Panc1 (cell line): ENCODE measurements at regions not wholly inside any gene's neighbourhood (a gene's known extent, or its start where the extent isn't known, plus 50 kb on each side); places are given as distances from the start of the nearest gene placed in this dataset.

ENCODE experiments used
- ATAC-seq: fragments of 200-7000 bp; cut with Tn5 transposase; 2 replicates; pipeline ENCODE4 v1.9.1; 2020; ENCODE audit warnings: mild to moderate bottlenecking, moderate library complexity
- BruUV-seq: library from RNA; stranded (reverse); fragments of 400-500 nt; replicated peaks from 2 replicates; lab custom pipeline; 2021; lab: Mats Ljungman, UMichigan
- CTCF ChIA-PET: fragments of 300-600 bp; sonication (Branson Sonifier 250); formaldehyde crosslinking; loops from one replicate; lab custom pipeline; 2022; ENCODE audit warnings: antibody characterized with exemption; lab: Charles Lee
- POLR2A ChIA-PET: fragments of 300-600 bp; sonication (Branson Sonifier 250); formaldehyde crosslinking; loops from one replicate; lab custom pipeline; 2022; ENCODE audit warnings: antibody characterized with exemption; lab: Charles Lee
- DNase-seq: peaks from one replicate; pipeline ENCODE4 v3.0.0-alpha.2; 2010; ENCODE audit warnings: low read depth, low spot score
- H3K27ac ChIP-seq: 2 replicates; pipeline ENCODE4 v1.5.1; 2011; ENCODE audit warnings: mild to moderate bottlenecking, low read length, inconsistent platforms
- H3K27me3 ChIP-seq: fragments of 200-500 bp; sonication (Bioruptor generic); 2 replicates; pipeline ENCODE4 v1.6.0; 2014; ENCODE audit warnings: low read length, inconsistent platforms; ENCODE audit not compliant: control insufficient read depth, insufficient read depth
- H3K36me3 ChIP-seq: fragments of 200-500 bp; sonication (Bioruptor generic); 2 replicates; pipeline ENCODE4 v1.5.1; 2014; ENCODE audit warnings: inconsistent platforms, mild to moderate bottlenecking, low read length, moderate library complexity; ENCODE audit not compliant: control insufficient read depth, insufficient read depth
- H3K4me1 ChIP-seq: 2 replicates; pipeline ENCODE4 v1.5.1; 2011; ENCODE audit warnings: inconsistent platforms, mild to moderate bottlenecking, low read length, moderate library complexity; ENCODE audit not compliant: control insufficient read depth, insufficient read depth
- H3K4me3 ChIP-seq, 2 experiments: 2 replicates each; pipeline ENCODE4 v1.5.1; 2011 to 2012; ENCODE audit warnings: low read depth in 2 of 2, low read length in 2 of 2, mild to moderate bottlenecking in 2 of 2, inconsistent platforms in 1 of 2, moderate library complexity in 1 of 2
- H3K9me3 ChIP-seq: fragments of 200-500 bp; sonication (Bioruptor generic); 2 replicates; pipeline ENCODE4 v1.5.1; 2014; ENCODE audit warnings: low read depth, mild to moderate bottlenecking, inconsistent platforms, low read length, moderate library complexity; ENCODE audit not compliant: control insufficient read depth, insufficient read depth
- POLR2AphosphoS5 ChIP-seq: IDR thresholded peaks from 2 replicates; pipeline ENCODE4 v1.6.1; 2012; ENCODE audit warnings: mild to moderate bottlenecking, low read depth, low read length, moderate library complexity
- SIN3A ChIP-seq: IDR thresholded peaks from 2 replicates; pipeline ENCODE4 v1.6.1; 2012; ENCODE audit warnings: low read depth, mild to moderate bottlenecking, low read length, moderate library complexity, borderline replicate concordance; ENCODE audit not compliant: insufficient read depth
- TCF7L2 ChIP-seq: IDR thresholded peaks from 2 replicates; pipeline ENCODE4 v1.6.1; 2011; ENCODE audit warnings: mild to moderate bottlenecking, low read depth, low read length, inconsistent platforms
- in situ Hi-C: cut with HindIII; loops from 2 replicates; pipeline ENCODE4 v1.10.0; 2016; ENCODE audit warnings: low sequenced_read_pairs, low pct_unique_long_range_greater_than_20kb
- intact Hi-C: fragments of 100-400 bp; cut with micrococcal nuclease; formaldehyde crosslinking; loops from one replicate; pipeline ENCODE4 v1.10.0; 2022; ENCODE audit not compliant: unreplicated experiment
- TF ChIP-seq, protein P1 (sequence below): fragments of 450-650 bp; IDR thresholded peaks from 2 replicates; pipeline ENCODE4 v1.5.1; 2017; ENCODE audit warnings: mild to moderate bottlenecking
- TF ChIP-seq, protein P2 (sequence below), 2 experiments: IDR thresholded peaks; 2 replicates each; pipeline ENCODE4 v1.6.1; 2011 to 2012; ENCODE audit warnings: low read depth in 2 of 2, control low read depth in 1 of 2, low read length in 1 of 2, mild to moderate bottlenecking in 1 of 2, moderate library complexity in 1 of 2; ENCODE audit not compliant: insufficient read depth in 1 of 2

DNA sequence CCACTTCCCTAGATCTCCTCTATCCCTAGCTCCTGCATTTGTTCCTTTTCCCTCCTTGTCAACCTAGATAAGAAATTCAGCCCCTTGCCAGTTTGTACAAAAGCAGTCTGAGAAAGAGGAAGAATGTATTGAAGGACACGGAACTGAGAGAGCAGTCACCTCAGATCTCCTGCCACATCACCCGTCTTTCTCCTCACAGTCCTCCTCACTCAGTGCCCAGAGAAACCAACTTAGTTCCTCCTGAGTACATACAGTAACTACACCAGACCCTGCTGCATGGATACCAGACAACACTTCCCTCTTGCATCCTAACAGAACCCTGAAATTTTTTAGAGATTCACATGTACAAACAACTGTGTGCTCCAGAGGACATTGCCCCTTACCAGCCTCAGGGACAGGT lies 563.6 kb upstream of the ADAMTS9 start:
- H3K27me3 ChIP-seq: no peaks in the 10 kb centered on the region

DNA sequence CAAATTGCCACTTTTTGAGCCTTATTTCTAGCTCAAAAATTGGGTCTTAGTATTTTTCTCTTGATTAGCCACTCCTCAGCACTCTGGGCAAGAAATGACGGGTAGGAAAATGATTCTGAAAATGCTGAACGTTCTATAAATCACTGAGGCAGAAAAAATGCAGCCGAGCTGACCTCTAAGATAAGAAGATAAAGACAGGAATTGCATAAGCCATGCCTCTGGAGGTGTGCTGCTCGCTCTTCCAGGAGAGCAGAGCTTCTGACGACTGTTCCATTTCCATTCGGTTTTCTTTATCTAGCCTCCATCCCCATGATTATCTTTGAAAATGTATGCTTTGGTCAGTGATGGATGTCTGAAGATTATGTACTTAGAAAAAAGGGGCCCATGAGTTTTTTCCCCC lies 558.8 kb upstream of the ADAMTS9 start:
- no TSS peak for BruUV-seq
- DNase-seq: no peak
- in situ Hi-C loops: no loop called here

More for the DNA sequence above, 563.6 kb upstream of the ADAMTS9 start:
- CTCF ChIA-PET: no interaction called here
- POLR2A ChIA-PET: no interaction called here
- H3K36me3 ChIP-seq: no peaks in the 10 kb centered on the region
- ATAC-seq: no peak
- in situ Hi-C loops (no loop called here), intact Hi-C loops (no loop called here)
- H3K9me3 ChIP-seq: no peaks in the 10 kb centered on the region
- H3K4me1 ChIP-seq: no peaks in the 10 kb centered on the region
- no peak overlapping the region for H3K4me3 ChIP-seq
- DNase-seq: no peak
- BruUV-seq: no TSS peak
- TF ChIP-seq, protein P1, sequence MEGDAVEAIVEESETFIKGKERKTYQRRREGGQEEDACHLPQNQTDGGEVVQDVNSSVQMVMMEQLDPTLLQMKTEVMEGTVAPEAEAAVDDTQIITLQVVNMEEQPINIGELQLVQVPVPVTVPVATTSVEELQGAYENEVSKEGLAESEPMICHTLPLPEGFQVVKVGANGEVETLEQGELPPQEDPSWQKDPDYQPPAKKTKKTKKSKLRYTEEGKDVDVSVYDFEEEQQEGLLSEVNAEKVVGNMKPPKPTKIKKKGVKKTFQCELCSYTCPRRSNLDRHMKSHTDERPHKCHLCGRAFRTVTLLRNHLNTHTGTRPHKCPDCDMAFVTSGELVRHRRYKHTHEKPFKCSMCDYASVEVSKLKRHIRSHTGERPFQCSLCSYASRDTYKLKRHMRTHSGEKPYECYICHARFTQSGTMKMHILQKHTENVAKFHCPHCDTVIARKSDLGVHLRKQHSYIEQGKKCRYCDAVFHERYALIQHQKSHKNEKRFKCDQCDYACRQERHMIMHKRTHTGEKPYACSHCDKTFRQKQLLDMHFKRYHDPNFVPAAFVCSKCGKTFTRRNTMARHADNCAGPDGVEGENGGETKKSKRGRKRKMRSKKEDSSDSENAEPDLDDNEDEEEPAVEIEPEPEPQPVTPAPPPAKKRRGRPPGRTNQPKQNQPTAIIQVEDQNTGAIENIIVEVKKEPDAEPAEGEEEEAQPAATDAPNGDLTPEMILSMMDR: no peak
- TF ChIP-seq, protein P2, sequence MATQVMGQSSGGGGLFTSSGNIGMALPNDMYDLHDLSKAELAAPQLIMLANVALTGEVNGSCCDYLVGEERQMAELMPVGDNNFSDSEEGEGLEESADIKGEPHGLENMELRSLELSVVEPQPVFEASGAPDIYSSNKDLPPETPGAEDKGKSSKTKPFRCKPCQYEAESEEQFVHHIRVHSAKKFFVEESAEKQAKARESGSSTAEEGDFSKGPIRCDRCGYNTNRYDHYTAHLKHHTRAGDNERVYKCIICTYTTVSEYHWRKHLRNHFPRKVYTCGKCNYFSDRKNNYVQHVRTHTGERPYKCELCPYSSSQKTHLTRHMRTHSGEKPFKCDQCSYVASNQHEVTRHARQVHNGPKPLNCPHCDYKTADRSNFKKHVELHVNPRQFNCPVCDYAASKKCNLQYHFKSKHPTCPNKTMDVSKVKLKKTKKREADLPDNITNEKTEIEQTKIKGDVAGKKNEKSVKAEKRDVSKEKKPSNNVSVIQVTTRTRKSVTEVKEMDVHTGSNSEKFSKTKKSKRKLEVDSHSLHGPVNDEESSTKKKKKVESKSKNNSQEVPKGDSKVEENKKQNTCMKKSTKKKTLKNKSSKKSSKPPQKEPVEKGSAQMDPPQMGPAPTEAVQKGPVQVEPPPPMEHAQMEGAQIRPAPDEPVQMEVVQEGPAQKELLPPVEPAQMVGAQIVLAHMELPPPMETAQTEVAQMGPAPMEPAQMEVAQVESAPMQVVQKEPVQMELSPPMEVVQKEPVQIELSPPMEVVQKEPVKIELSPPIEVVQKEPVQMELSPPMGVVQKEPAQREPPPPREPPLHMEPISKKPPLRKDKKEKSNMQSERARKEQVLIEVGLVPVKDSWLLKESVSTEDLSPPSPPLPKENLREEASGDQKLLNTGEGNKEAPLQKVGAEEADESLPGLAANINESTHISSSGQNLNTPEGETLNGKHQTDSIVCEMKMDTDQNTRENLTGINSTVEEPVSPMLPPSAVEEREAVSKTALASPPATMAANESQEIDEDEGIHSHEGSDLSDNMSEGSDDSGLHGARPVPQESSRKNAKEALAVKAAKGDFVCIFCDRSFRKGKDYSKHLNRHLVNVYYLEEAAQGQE (IDR thresholded peaks at IDR 0.05; ENCODE audit: insufficient read depth in 1 of 2, low read depth in 2 of 2, low read length in 1 of 2): no peak
- TF ChIP-seq SIN3A (no peak), POLR2AphosphoS5 (no peak), TCF7L2 (no peak)
- H3K27ac ChIP-seq: no peak overlapping the region

More for the DNA sequence above, 558.8 kb upstream of the ADAMTS9 start:
- H3K27ac ChIP-seq: no peak overlapping the region
- no peak for ATAC-seq
- no peaks in the 10 kb centered on the region for H3K27me3 ChIP-seq
- CTCF ChIA-PET: no interaction called here
- H3K9me3 ChIP-seq: no peaks in the 10 kb centered on the region
- intact Hi-C loops: no loop called here
- H3K36me3 ChIP-seq: no peaks in the 10 kb centered on the region
- TF ChIP-seq, protein P2 (IDR thresholded peaks at IDR 0.05; ENCODE audit: insufficient read depth in 1 of 2, low read depth in 2 of 2, low read length in 1 of 2): no peak
- no peak for TF ChIP-seq POLR2AphosphoS5
- TF ChIP-seq TCF7L2: no peak
- TF ChIP-seq, protein P1: no peak
- no peak for TF ChIP-seq SIN3A
- POLR2A ChIA-PET: no interaction called here
- H3K4me3 ChIP-seq: no peak overlapping the region
- no peaks in the 10 kb centered on the region for H3K4me1 ChIP-seq
